ENCODE measurements at regions not wholly inside any gene's neighbourhood (a gene's known extent, or its start where the extent isn't known, plus 50 kb on each side); places are given as distances from the start of the nearest gene placed in this dataset.

DNA sequence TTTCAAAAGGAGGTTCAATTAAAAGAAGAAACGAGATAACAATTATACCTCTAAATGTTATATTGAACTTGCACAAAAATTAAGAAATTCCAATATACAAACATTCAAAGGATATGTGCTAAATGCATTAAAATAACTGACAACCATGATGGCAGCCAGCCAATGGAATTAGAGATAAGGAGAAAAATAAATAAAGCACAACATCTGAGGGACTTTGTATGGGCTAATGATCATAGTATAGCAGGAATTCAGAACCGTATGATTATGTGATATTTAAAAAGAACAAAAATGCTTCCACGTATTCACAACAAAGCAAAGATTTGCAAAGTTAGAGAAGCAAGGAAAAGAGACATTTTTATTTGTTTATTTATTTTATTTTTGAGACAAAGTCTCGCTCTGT lies 1103.0 kb downstream of the CBLN2 start:
- Mint-ChIP-seq H3K27ac (no peak overlapping the region), H3K9me3 (peaks cover 74% of the 10 kb centered on the region), H3K4me1 (no peaks in the 10 kb centered on the region), H3K4me3 (no peak overlapping the region), H3K27me3 (ENCODE audit: low read depth) (peaks cover 5% of the 10 kb centered on the region; the same call in 1 of the 2 replicates), H3K36me3 (peaks cover 68% of the 10 kb centered on the region)
- CTCF ChIA-PET = no interaction called here
- ATAC-seq (no peak), DNase-seq (ENCODE audit: low spot score) (no peak)
- POLR2A ChIA-PET = no interaction called here
- TF ChIP-seq, protein P1, sequence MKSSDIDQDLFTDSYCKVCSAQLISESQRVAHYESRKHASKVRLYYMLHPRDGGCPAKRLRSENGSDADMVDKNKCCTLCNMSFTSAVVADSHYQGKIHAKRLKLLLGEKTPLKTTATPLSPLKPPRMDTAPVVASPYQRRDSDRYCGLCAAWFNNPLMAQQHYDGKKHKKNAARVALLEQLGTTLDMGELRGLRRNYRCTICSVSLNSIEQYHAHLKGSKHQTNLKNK (CRISPR knock-in tag; IDR thresholded peaks at IDR 0.05) = no peak
- TF ChIP-seq RORB (CRISPR knock-in tag; IDR thresholded peaks at IDR 0.05) (no peak), TCF7 (CRISPR knock-in tag; IDR thresholded peaks at IDR 0.05; ENCODE audit: low read depth) (no peak), NR1H2 (CRISPR knock-in tag; IDR thresholded peaks at IDR 0.05) (no peak), EMX1 (CRISPR knock-in tag; IDR thresholded peaks at IDR 0.05) (no peak), FOXJ3 (CRISPR knock-in tag; IDR thresholded peaks at IDR 0.05; ENCODE audit: borderline replicate concordance) (no peak), ZBTB21 (CRISPR knock-in tag; IDR thresholded peaks at IDR 0.05; ENCODE audit: borderline replicate concordance) (no peak), ZNF121 (CRISPR knock-in tag; IDR thresholded peaks at IDR 0.05) (no peak), ZNF232 (CRISPR knock-in tag; IDR thresholded peaks at IDR 0.05) (no peak), NFYB (CRISPR knock-in tag; conservative IDR thresholded peaks at IDR 0.05; ENCODE audit: low read depth) (no peak), ZNF423 (CRISPR knock-in tag; IDR thresholded peaks at IDR 0.05) (no peak), IRF2 (CRISPR knock-in tag; IDR thresholded peaks at IDR 0.05; ENCODE audit: borderline replicate concordance, low read depth) (no peak), ZNF263 (CRISPR knock-in tag; IDR thresholded peaks at IDR 0.05; ENCODE audit: low read depth) (no peak)
- TF ChIP-seq, protein P2, sequence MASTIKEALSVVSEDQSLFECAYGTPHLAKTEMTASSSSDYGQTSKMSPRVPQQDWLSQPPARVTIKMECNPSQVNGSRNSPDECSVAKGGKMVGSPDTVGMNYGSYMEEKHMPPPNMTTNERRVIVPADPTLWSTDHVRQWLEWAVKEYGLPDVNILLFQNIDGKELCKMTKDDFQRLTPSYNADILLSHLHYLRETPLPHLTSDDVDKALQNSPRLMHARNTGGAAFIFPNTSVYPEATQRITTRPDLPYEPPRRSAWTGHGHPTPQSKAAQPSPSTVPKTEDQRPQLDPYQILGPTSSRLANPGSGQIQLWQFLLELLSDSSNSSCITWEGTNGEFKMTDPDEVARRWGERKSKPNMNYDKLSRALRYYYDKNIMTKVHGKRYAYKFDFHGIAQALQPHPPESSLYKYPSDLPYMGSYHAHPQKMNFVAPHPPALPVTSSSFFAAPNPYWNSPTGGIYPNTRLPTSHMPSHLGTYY (CRISPR knock-in tag; IDR thresholded peaks at IDR 0.05) = no peak
- TF ChIP-seq, protein P3, sequence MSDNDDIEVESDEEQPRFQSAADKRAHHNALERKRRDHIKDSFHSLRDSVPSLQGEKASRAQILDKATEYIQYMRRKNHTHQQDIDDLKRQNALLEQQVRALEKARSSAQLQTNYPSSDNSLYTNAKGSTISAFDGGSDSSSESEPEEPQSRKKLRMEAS (CRISPR knock-in tag; IDR thresholded peaks at IDR 0.05) = no peak
- TF ChIP-seq, protein P4, sequence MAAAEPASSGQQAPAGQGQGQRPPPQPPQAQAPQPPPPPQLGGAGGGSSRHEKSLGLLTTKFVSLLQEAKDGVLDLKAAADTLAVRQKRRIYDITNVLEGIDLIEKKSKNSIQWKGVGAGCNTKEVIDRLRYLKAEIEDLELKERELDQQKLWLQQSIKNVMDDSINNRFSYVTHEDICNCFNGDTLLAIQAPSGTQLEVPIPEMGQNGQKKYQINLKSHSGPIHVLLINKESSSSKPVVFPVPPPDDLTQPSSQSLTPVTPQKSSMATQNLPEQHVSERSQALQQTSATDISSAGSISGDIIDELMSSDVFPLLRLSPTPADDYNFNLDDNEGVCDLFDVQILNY (CRISPR knock-in tag; IDR thresholded peaks at IDR 0.05) = no peak

DNA sequence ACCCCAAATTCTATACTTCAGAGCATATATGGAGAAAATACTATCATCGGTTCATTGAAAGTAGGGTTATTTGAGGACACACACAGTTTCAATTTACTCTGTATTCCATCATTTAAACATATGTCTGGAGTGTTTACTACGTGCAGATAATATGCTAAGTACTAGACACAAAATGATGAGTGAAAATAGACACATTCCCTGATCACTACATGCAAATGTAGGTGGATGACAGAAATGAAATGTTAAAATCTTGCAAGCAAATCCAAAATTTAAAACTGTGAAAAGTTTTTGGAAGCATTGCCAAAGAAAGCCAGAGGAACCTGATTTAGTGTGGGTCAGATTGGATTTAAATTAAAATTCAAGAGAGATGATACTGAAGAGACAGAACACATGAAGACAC lies 1106.6 kb downstream of the CBLN2 start:
- Mint-ChIP-seq H3K4me3 (no peak overlapping the region), H3K4me1 (no peaks in the 10 kb centered on the region), H3K27ac (no peak overlapping the region), H3K9me3 (peaks cover 80% of the 10 kb centered on the region), H3K27me3 (ENCODE audit: low read depth) (peaks cover 5% of the 10 kb centered on the region; the same call in 1 of the 2 replicates), H3K36me3 (peaks cover 67% of the 10 kb centered on the region)
- CTCF ChIA-PET = no interaction called here
- POLR2A ChIA-PET = no interaction called here
- ATAC-seq (no peak), DNase-seq (ENCODE audit: low spot score) (no peak)
- no peak for TF ChIP-seq PRRX2 (CRISPR knock-in tag; IDR thresholded peaks at IDR 0.05)
- TF ChIP-seq ZNF138 (CRISPR knock-in tag; conservative IDR thresholded peaks at IDR 0.05) = no peak
- no peak for TF ChIP-seq ZNF232 (CRISPR knock-in tag; IDR thresholded peaks at IDR 0.05)
- no peak for TF ChIP-seq JAZF1 (CRISPR knock-in tag; IDR thresholded peaks at IDR 0.05)
- no peak for TF ChIP-seq SOX15 (CRISPR knock-in tag; IDR thresholded peaks at IDR 0.05)
- TF ChIP-seq SP1 (CRISPR knock-in tag; conservative IDR thresholded peaks at IDR 0.05) = no peak
- no peak for TF ChIP-seq RELA (CRISPR knock-in tag; IDR thresholded peaks at IDR 0.05; ENCODE audit: borderline replicate concordance)
- no peak for TF ChIP-seq IRF2 (CRISPR knock-in tag; IDR thresholded peaks at IDR 0.05; ENCODE audit: borderline replicate concordance, low read depth)
- no peak for TF ChIP-seq RORB (CRISPR knock-in tag; IDR thresholded peaks at IDR 0.05)
- no peak for TF ChIP-seq KAT7 (CRISPR knock-in tag; IDR thresholded peaks at IDR 0.05; ENCODE audit: borderline replicate concordance)
- TF ChIP-seq ZNF671 (CRISPR knock-in tag; IDR thresholded peaks at IDR 0.05) = no peak
- TF ChIP-seq HMGA2 (CRISPR knock-in tag; IDR thresholded peaks at IDR 0.05) = no peak
- TF ChIP-seq SMAD4 (CRISPR knock-in tag; IDR thresholded peaks at IDR 0.05) = no peak
- TF ChIP-seq TEAD4 (CRISPR knock-in tag; IDR thresholded peaks at IDR 0.05) = no peak
- TF ChIP-seq, protein P1 (CRISPR knock-in tag; IDR thresholded peaks at IDR 0.05) = no peak
- TF ChIP-seq, protein P5, sequence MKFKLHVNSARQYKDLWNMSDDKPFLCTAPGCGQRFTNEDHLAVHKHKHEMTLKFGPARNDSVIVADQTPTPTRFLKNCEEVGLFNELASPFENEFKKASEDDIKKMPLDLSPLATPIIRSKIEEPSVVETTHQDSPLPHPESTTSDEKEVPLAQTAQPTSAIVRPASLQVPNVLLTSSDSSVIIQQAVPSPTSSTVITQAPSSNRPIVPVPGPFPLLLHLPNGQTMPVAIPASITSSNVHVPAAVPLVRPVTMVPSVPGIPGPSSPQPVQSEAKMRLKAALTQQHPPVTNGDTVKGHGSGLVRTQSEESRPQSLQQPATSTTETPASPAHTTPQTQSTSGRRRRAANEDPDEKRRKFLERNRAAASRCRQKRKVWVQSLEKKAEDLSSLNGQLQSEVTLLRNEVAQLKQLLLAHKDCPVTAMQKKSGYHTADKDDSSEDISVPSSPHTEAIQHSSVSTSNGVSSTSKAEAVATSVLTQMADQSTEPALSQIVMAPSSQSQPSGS (CRISPR knock-in tag; IDR thresholded peaks at IDR 0.05; ENCODE audit: borderline replicate concordance, low read depth) = no peak
- no peak for TF ChIP-seq FOXJ3 (CRISPR knock-in tag; IDR thresholded peaks at IDR 0.05; ENCODE audit: borderline replicate concordance)
- TF ChIP-seq, protein P6, sequence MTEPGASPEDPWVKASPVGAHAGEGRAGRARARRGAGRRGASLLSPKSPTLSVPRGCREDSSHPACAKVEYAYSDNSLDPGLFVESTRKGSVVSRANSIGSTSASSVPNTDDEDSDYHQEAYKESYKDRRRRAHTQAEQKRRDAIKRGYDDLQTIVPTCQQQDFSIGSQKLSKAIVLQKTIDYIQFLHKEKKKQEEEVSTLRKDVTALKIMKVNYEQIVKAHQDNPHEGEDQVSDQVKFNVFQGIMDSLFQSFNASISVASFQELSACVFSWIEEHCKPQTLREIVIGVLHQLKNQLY (CRISPR knock-in tag; IDR thresholded peaks at IDR 0.05) = no peak
